Fibroblast of the aortic adventitia (primary cell): ENCODE measurements at regions not wholly inside any gene's neighbourhood (a gene's known extent, or its start where the extent isn't known, plus 50 kb on each side); places are given as distances from the start of the nearest gene placed in this dataset.
"Not testable (repeated sequence)": the region's sequence is repeated elsewhere in the genome, so short reads cannot be mapped to it uniquely, and the experiment has no call there.

Source experiments
- DNase-seq: peaks from one replicate; pipeline ENCODE4 v3.0.0-alpha.2; 2010; ENCODE audit warnings: low read depth
- H3K4me3 ChIP-seq: 2 replicates; pipeline ENCODE4 v1.5.1; 2011; ENCODE audit warnings: low read depth, mild to moderate bottlenecking, control low read depth, low read length, moderate library complexity
- CTCF ChIP-seq: IDR thresholded peaks from 2 replicates; pipeline ENCODE4 v1.5.1; 2011; ENCODE audit warnings: mild to moderate bottlenecking, low read length, control low read depth, inconsistent platforms; ENCODE audit not compliant: insufficient read depth

- DNase-seq: no peak
- TF ChIP-seq CTCF: no peak
- H3K4me3 ChIP-seq: no peak overlapping the region
Observed at GRCh38 chr19:30111021-30111855, 169.2 kb downstream of the URI1 start.

- TF ChIP-seq CTCF: no peak
- no peak for DNase-seq
- no peak overlapping the region for H3K4me3 ChIP-seq
Observed at GRCh38 chr19:30112171-30112570, 170.1 kb downstream of the URI1 start.

- TF ChIP-seq CTCF: no peak
- no peak overlapping the region for H3K4me3 ChIP-seq
- no peak for DNase-seq
Observed at GRCh38 chr19:30112666-30113065, 170.6 kb downstream of the URI1 start.

GRCh38 chr19:30113186-30113585, 171.1 kb downstream of the URI1 start:
- no peak for TF ChIP-seq CTCF
- DNase-seq: no peak
- no peak overlapping the region for H3K4me3 ChIP-seq

GRCh38 chr19:30114095-30114494, 172.1 kb downstream of the URI1 start:
- not testable (repeated sequence) for DNase-seq, H3K4me3 ChIP-seq

GRCh38 chr19:30115947-30116346, 173.9 kb downstream of the URI1 start:
- H3K4me3 ChIP-seq: no peak overlapping the region
- no peak for DNase-seq

GRCh38 chr19:30116530-30116929, 174.5 kb downstream of the URI1 start:
- H3K4me3 ChIP-seq: no peak overlapping the region
- no peak for DNase-seq
- TF ChIP-seq CTCF: no peak

More at GRCh38 chr19:30115947-30116346, 173.9 kb downstream of the URI1 start:
- TF ChIP-seq CTCF: no peak
